GM23248 (cell line): ENCODE measurements at regions not wholly inside any gene's neighbourhood (a gene's known extent, or its start where the extent isn't known, plus 50 kb on each side); places are given as distances from the start of the nearest gene placed in this dataset.

Source experiments
- EZH2 ChIP-seq: fragments of 200-600 bp; sonication (generic); IDR thresholded peaks from 2 replicates; pipeline ENCODE4 v1.6.1; 2018; ENCODE audit warnings: antibody characterized with exemption, mild to moderate bottlenecking; ENCODE audit not compliant: insufficient read depth, poor library complexity, severe bottlenecking
- EZH2phosphoT487 ChIP-seq: fragments of 200-600 bp; sonication (generic); IDR thresholded peaks from 2 replicates; pipeline ENCODE4 v1.6.1; 2018; ENCODE audit warnings: antibody characterized with exemption, moderate library complexity, mild to moderate bottlenecking, low read depth; ENCODE audit not compliant: insufficient read depth

GRCh38 chr3:164732166-164732565 is 346.1 kb downstream of the SI start:
- no peak for TF ChIP-seq EZH2
- no peak for TF ChIP-seq EZH2phosphoT487
